ENCODE measurements at regions not wholly inside any gene's neighbourhood (a gene's known extent, or its start where the extent isn't known, plus 50 kb on each side); places are given as distances from the start of the nearest gene placed in this dataset.
"Not testable (repeated sequence)": the region's sequence is repeated elsewhere in the genome, so short reads cannot be mapped to it uniquely, and the experiment has no call there.

DNA sequence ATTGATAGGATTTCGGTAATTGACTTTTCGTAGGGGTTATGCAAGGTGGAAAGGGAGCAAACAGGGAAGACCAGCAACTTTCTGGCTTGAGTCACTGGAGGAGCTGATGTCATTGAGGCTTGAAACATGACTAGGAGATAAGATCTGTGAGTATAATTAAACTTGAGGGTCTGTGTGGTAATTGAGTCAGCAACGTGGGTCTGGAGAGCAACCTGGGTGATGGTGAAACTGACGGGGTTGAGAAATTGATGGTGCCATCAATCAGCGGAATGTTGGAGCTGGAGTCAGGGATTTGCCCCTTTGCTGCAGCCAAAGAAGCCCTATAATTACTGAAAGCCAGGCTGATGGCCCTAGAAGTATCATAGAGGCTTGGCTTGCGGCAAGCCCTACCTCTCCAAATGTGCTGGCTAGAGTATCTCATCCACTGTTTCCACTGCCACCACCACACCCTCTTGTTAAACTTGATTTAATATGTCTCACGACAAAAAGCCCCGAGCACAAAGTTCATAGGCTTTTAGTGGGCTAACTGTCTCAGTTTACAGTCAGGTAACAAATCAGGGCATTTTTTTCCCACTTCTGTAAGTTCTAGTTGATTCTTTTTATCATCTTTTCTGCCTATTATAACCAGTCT, 186.9 kb upstream of the ELAC2 start:
- DNase-seq: no peak

DNA sequence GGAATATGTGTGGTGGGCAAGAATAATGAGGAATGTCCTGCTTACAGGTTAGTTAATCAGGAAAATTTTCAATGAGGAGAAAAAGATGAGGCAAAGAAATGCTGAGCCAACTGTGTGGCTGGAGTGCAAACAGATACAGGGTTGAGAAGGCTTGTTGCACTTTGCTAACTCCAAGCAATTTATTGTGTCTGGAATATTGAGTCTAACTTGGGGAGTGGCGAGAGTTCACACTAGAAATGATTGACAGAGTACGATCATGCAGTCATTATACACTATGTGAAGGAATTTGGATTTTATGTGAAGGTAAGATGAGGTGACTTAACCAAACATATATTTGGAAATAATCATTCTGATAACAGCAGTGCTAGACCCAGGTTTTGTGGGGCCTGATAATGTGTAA, 185.0 kb upstream of the ELAC2 start:
- no peak for DNase-seq

DNA sequence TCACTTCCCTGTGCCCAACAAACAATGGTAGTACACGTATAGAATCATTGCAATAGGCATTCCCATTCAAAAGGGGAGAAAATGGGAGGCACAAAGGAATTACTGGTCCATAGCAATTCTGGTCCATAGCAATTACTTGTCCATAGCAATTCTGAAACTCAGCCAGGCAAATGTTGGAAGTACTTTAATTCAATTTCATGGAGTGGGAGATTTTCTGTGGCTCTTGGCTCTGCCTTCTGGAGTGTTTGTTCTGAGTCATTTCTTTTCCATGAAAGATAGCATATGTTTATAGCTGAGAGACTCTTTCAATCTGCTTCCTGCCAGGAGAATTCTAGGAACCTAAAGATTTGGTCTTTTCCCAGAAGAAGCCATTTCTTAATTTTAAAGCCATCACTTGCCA, 182.8 kb upstream of the ELAC2 start:
- DNase-seq: no peak

DNA sequence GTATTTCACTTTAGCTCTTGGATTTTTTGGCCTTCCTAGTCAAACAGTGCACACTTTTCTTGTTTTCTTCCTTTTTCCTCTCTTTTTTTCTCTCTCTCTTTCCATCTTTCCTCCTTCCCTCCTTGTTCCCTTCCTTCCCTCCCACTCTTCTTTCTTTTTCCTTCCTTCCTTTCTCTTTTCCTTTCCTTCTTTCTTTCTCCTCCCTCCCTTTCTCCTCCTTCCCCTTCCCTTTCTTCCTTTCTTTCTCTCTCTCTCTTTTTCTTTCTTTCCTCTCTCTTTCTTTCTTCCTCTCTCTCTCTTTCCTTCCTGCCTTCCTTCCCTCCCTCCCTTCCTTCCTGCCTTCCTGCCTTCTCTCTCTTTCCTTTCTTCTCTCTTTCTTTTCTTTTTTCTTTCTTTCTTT, 181.6 kb upstream of the ELAC2 start:
- DNase-seq: no peak

DNA sequence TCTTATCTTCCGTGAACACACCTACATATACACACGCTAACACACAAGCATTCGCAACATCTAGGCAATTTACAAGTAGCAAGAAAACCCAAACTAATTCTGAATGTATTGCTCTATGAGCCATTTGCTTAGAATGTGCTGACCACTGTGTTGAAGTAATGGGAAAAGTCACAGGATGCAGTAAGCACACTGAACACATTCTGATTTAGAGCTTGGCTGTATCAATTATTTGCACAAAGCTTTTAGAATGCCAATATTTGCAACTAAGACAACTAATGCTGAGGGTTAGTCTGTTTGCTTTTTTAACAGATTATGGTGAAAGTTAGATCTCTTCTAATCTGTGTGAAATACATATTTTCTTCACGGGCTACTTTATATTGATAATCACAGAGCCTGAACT, 179.8 kb upstream of the ELAC2 start:
- no peak for DNase-seq

DNA sequence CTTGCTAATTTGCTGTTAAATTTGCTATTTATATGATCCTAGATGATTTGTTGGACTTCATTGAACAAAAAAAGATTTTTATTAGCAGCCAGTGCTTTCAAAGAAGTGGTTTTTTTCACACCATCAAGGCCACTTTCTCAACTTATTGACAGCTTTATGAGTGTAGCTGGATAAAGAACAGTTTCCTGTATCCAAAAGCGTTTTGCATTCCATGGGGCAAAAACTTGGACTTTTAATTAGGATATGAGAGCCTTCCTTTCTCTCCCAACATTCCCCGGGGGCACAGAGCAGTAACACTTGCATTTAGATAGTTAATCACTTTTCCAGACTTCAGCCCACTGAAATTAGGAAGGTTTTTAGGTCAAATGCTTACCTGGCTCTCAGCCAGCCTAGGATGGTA, 177.1 kb upstream of the ELAC2 start:
- DNase-seq: no peak

DNA sequence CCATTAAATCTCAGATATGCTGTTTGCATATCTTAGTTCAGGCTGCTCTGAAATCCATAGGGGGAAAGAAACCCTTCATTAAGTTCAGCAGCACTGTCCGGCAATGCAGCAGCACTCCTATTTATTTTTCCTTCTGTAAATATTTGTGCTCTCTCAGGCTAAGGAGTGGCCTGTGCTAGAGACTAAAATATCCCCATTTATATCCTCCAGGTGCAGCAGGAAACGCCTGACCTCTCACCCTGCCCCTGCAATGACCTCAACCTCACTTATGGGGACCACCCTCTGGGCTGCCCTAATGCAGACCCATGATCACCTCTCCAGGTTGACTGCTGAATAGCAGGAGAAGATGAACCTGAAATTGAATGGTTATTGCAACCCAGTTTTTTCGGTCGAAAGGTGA, 165.0 kb upstream of the ELAC2 start:
- DNase-seq: no peak

DNA sequence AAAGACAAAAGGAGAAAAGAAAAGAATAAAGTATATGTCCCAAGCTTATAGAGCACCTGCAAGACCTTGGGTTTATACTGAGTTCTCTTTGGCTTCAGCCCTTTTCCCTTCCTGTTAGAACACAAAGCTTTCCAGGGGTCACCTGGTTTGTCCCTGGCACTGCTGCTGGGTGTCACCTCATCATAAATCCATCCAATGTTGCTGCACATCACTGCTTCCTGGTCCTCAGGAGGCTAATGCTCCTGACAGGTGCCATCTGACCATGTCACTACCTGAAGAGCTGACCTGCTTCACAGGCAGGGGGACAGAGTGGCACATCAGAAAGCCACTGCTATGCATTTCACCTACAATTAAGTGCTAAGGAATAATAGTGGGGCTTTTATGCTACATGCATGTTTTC, 164.6 kb upstream of the ELAC2 start:
- no peak for DNase-seq

DNA sequence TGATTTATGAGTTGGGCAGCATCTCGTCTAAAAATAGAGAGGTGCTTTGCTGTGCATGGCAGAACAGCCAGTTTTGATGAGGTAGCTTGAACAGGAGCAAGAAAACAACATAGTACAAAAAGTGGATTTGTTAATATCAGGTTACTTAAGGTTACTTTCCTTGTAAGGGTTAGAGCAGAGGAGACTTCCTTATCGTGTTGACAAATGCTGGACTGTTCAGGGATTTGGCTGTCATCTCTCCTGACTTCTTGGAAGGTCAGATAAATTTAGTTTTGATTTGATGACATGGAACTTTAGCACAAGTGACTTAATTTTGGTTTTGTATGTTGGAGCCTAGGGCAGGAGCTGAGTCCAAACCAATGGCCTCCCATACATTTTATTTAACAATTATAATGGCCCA, 163.9 kb upstream of the ELAC2 start:
- DNase-seq: no peak

DNA sequence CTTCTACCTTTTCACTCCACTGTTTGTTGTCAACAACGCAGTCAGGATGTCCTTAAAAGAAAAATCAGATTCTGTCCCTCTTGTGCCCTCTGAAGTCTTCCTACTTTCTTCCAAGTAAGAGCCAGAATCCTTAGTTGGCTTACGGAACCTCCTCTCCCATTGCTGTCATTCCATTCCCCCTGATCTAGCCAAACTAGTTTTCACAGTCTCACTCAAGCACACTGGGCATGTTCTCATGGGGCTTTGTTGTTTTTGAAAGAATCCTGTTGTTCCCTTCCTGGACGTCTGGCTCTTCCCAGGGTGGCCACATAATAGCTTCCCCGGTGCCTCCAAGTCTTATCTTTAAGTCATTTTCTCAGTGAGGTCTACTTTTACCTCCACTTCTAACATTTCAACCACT, 158.6 kb upstream of the ELAC2 start:
- DNase-seq: no peak

DNA sequence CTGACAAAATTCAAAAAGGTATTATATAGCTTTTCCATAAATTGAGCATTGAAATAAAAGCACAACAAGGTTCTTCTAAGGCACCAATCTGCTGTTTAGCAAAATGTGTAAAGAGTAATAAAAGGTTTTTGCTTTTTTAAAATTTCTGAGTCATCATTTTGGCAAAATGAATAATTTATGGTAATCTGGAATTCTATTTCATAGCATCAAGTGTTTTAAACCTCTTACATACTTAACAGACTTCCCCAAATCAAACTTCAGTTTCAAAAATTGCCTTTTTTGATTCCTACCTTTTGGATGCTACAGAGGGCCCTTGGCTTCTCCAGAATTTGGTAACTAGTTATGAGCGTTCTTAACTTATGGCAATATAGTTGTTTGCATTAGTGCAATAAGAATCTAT, 154.0 kb upstream of the ELAC2 start:
- DNase-seq: no peak

DNA sequence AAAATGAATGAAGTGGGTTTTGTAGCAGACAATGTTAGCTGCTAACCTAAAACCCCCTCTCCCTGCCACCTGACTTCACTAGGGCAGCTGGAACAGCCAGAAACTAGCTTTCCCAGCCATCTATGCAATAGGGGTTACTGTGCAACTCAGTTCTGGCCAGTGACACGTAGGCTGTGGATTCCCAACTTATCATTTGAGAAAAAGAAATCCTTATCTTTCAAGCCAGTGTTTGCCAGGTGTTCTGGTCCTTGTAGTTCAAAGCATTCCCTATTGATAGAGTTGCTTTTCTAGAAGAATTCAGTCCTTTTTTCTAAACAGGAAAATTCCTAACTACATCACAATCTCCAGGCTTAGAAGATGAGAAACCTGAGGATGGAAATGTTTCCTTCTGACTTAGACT, 144.5 kb upstream of the ELAC2 start:
- DNase-seq: no peak

DNA sequence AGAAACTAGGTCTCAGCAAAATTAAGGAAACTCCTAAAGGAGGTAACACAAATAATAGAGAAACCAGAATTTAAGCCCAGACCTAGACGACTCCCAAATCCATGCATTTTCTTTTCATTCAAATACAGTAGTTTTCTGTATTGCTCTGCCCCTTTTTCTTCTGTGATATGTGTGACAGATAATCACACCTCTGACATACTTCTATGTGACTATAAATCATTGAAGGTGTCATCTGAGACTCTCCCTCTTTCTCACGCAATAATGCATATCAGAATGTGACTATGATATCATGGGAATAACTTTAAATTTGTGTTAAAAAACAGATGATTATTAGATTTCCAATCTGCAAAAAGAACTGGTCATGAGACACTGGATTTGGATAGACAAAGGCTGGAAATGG, 143.0 kb upstream of the ELAC2 start:
- no peak for DNase-seq

DNA sequence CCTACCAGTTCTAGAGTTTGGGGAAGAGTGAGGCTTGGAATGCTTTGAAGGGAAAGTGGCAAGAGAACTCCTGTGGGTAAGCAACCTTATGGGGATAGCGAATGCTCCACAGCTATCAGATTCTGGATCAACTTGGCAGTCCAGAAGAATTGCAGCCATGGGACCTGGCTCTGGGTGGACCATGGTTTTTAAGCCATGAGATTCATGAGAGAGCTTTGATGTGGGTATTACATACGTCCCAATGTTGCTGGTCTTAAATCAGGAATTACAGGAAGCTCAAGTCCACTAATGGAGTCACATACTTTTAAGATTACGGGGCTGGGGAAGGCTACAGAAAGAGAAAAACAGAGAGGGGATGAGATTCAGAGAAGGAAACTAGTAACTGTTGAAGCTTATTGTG, 142.5 kb upstream of the ELAC2 start:
- DNase-seq: no peak

DNA sequence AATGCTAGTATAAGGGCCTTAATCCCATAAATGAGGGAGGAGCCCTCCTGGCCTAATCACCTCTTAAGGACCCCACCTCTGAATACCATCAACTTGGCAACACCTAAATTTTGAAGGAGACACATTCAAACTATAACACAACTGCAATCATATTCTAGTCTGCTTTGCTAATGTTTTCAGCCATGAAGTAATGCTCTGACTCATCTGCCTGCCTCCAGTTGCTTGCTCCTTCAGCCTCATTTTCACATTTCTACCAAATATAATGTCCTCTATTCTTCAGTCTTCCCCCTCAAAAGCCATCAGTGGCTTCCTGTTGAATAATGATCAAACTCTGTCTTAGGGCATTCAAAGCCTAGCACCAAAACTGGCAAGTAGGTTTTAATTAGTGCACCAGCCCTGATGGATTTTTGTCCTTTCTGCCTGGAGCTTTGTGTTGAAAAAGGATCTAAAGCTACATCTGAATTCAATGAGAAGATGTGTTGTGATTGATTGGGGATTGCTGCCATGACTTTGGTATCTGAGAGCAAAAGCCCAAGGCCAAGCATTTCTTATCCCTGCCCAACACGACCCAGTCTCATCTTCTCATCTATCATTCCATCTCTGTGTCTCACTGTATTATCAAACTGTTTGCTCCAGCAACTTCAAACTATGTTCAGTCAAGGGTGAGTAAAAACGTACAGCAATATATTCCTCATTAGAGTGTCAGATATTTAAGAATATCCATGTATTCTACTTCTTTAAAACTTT, 140.8 kb upstream of the ELAC2 start:
- DNase-seq: no peak

DNA sequence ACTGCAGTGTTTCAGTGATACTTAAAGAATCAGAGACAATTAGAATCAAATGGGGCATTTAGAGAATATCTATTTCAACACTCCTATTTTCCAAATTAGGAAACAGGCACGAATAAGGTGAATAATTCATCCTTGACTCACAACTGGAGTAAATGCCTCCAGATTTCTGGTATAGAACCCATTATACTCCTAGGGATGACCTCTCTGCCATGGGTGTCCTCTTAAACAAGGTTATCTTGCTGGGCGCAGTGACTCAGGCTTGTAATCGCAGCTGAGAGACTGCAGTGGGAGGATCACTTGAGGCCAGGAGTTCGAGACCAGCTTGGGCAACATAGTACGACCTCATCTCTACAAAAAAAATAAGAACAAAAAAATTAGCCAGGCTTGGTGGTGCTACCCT, 139.8 kb upstream of the ELAC2 start:
- no peak for DNase-seq

DNA sequence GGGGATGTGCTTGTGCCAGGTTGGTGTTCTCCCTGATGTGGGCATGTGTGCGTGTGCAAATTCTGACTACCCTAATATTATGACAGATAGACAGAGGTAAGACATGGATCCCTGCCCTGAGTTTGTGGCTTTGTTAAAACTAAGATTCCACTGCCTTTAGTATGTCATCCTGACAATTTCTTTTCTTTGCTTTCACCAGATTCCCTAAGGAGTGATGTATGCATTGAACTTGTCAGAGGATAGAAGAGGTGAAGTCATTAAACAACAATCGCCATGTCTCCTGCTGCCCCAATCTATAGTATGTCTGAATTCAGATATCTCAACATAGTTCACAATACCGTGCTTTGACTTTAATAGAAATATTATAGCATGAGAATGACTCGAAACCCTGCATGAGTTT, 137.1 kb upstream of the ELAC2 start:
- no peak for DNase-seq

DNA sequence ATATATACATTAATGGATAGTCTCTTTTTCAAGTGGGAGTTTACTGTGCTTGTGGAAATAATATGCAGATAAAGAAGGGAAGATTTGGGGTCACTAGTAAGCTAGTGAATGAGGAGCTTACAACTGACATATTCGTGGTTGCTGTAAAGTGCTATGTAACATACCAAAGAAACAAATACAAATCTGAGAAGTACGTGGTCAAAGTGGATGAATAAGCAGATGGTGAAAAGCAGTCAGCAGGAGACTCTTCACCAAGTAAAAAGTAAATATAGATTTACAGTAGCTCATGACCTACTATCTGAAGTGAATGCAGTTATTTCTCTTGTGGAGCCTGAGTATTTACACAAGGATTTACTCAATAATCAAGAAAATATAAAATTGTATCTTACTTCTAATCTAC, 136.6 kb upstream of the ELAC2 start:
- DNase-seq: no peak

DNA sequence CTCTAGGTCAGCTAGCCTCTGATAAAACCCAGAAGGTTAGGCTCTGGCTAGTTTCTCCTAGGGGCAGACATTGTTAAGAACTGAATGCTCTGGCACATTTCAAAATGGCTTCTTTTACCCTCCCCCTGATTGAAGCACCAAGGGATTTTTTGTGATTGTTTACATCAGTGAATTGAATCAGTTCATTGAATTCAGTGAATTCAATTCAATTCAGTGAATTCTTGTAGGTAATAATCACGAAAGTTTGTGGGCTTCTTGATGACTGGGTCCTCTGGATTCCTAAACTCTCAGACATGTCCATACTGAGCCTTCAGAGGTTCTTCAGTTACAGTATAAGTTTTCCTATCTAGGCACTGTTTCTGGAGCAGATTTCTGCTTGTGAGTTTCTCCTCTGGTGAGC, 135.2 kb upstream of the ELAC2 start:
- no peak for DNase-seq

DNA sequence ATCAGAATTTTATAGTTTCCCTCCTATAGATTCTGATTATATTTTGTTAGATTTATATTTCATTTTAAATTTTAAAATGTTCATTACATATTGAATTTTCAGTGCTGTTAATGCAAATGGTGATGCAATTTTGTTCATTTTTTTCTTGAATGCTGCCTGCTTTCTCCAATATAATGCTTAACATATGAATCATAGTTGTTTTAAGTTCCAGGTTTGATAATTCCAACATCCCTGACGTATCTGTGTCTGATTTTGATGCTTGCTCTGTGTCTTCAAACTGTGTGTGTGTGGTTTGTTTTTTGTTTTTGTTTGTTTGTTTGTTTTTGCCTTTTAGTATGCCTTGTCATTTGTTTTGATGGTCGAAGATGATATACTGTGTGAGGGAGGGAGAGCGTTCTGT, 134.7 kb upstream of the ELAC2 start:
- DNase-seq: no peak

DNA sequence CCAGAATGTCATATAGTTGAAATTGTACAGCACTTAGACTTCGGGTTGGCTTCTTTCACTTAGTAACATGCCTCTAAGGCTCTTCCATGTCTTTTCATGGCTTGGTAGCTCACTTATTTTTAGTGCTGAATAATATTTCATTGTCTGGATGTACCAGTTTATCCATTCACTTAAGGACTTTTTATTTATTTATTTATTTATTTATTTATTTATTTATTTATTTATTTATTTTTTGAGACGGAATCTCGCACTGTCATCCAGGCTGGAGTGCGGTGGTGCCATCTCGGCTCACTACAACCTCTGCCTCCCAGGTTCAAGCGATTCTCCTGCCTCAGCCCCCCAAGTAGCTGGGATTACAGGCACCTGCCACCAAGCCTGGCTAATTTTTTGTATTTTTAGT, 132.9 kb upstream of the ELAC2 start:
- DNase-seq: not testable (repeated sequence)

DNA sequence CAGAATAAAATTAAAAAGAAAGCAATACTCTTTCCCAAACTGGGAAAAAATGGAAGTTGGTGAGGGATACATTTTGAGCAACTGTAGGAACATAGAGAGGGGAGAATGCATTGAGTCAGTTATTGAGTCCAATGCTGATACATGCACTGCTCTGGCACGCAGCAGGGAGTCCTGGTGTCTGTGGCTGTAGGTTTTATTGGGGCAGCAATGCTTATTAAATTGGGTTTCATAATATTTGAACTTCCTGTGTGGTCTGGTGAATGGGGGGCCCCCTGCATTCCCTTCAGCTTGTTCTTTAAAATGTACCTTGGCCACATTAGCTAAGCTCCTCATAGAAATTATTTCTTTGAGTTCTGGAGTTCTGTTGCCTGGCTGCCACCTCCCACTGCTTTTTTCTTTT, 125.2 kb upstream of the ELAC2 start:
- no peak for DNase-seq

DNA sequence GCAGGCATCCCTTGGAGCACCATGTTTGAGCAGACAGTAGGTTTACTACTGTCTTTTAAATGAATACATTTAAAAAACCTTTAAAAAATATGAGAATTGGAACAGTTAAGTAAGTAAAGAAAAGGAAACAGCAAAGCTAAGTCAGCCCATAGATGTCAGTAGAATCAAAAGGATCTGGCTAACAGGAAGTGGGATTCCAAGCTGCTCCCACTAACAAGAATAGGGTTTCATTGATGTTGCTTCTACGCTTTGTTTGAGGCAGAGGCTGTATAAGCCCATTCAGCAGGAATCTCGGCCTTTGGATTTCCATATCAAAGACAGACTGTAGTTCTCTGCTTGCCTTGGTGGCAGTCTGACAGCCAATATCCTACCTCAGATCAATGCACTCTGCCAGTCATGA, 122.9 kb upstream of the ELAC2 start:
- DNase-seq: no peak

DNA sequence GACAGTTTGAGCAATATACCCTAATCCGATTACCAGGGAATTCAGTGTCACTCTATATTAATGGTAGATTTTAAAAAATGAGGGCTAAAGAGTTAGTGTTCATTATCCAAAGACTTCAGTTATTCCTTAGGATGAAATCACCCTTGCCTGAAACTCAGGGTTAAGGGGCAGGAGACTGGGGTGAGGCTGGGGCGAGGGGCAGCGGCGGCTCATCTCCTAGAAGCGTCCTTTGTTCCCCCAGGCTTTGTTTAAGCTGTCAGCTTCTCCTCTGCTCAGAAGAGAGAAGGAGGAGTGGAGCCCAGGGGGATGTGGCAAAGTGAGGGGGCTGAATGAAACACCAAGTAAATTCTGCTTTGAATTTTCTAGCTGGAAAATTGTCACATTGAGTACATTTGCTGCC, 117.7 kb upstream of the ELAC2 start:
- DNase-seq: no peak

DNA sequence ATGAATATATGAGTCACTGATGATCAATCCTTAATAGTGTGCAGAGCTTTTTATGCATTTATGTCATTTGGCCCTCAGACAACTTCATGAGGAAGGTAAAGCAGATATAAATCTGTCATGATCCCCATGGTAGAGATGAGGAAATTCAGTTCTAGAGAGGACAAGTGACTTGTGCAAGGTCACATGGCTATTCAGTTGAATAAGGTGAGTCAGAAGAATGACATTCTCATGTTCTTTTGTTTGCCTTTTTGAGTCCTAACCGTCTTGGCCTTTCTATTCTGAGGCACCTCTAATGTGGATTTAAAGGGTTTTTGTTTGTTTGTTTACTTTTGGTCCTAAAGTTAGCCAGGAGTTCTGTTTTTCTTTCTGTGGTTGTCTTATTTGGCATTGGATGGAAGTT, 116.2 kb upstream of the ELAC2 start:
- DNase-seq: no peak
